ENCODE measurements at regions not wholly inside any gene's neighbourhood (a gene's known extent, or its start where the extent isn't known, plus 50 kb on each side); places are given as distances from the start of the nearest gene placed in this dataset.

GRCh38 chr10:84076540-84077195 is 62.6 kb upstream of the GHITM start:
- no peaks in the 10 kb centered on the region for H3K27me3 Mint-ChIP-seq (ENCODE audit: insufficient read depth)
- no peak overlapping the region; the same call in 1 of the 2 replicates for H3K4me3 Mint-ChIP-seq
- peak overlapping the region; percentile 76; the same call in 1 of the 2 replicates for H3K27ac Mint-ChIP-seq
- no peaks in the 10 kb centered on the region for H3K36me3 Mint-ChIP-seq (ENCODE audit: low read depth)
- H3K4me1 Mint-ChIP-seq (ENCODE audit: low read depth) = peaks cover 16% of the 10 kb centered on the region
- peak; percentile 62 for TF ChIP-seq CTCF (IDR thresholded peaks at IDR 0.05)
- DNase-seq = peak; percentile 21
- no peaks in the 10 kb centered on the region for H3K9me3 Mint-ChIP-seq

GRCh38 chr10:84077768-84078167 is 61.5 kb upstream of the GHITM start:
- Mint-ChIP-seq H3K4me3 (no peak overlapping the region), H3K36me3 (ENCODE audit: low read depth) (no peaks in the 10 kb centered on the region), H3K4me1 (ENCODE audit: low read depth) (peaks cover 16% of the 10 kb centered on the region), H3K27me3 (ENCODE audit: insufficient read depth) (no peaks in the 10 kb centered on the region), H3K9me3 (no peaks in the 10 kb centered on the region), H3K27ac (no peak overlapping the region)
- DNase-seq = no peak
- TF ChIP-seq CTCF (IDR thresholded peaks at IDR 0.05) = no peak

- DNase-seq = no peak
- Mint-ChIP-seq H3K9me3 (no peaks in the 10 kb centered on the region), H3K4me3 (no peak overlapping the region), H3K27ac (no peak overlapping the region), H3K27me3 (ENCODE audit: insufficient read depth) (no peaks in the 10 kb centered on the region), H3K36me3 (ENCODE audit: low read depth) (no peaks in the 10 kb centered on the region), H3K4me1 (ENCODE audit: low read depth) (peaks cover 16% of the 10 kb centered on the region)
- TF ChIP-seq CTCF (IDR thresholded peaks at IDR 0.05) = no peak
These were observed 60.5 kb upstream of the GHITM start for GRCh38 chr10:84078771-84079170.

GRCh38 chr10:84084342-84084741 is 55.0 kb upstream of the GHITM start:
- Mint-ChIP-seq H3K4me1 (ENCODE audit: low read depth) (no peaks in the 10 kb centered on the region), H3K27me3 (ENCODE audit: insufficient read depth) (no peaks in the 10 kb centered on the region), H3K36me3 (ENCODE audit: low read depth) (no peaks in the 10 kb centered on the region), H3K4me3 (no peak overlapping the region), H3K9me3 (no peaks in the 10 kb centered on the region; the same call in none of the 2 replicates), H3K27ac (no peak overlapping the region)
- no peak for TF ChIP-seq CTCF (IDR thresholded peaks at IDR 0.05)
- no peak for DNase-seq

- Mint-ChIP-seq H3K27ac (no peak overlapping the region), H3K27me3 (ENCODE audit: insufficient read depth) (no peaks in the 10 kb centered on the region), H3K4me3 (no peak overlapping the region), H3K36me3 (ENCODE audit: low read depth) (no peaks in the 10 kb centered on the region), H3K4me1 (ENCODE audit: low read depth) (no peaks in the 10 kb centered on the region), H3K9me3 (no peaks in the 10 kb centered on the region; the same call in none of the 2 replicates)
- no peak for DNase-seq
- TF ChIP-seq CTCF (IDR thresholded peaks at IDR 0.05) = no peak
These were observed 52.1 kb upstream of the GHITM start for GRCh38 chr10:84087202-84087601.
